GM04504 (cell line): ENCODE measurements at regions not wholly inside any gene's neighbourhood (a gene's known extent, or its start where the extent isn't known, plus 50 kb on each side); places are given as distances from the start of the nearest gene placed in this dataset.
A peak's percentile ranks its signal among the peaks of the same experiment; 100 is the strongest.

Source experiments
- DNase-seq: peaks from one replicate; pipeline ENCODE4 v3.0.0-alpha.2; 2012; ENCODE audit warnings: low read depth

DNA sequence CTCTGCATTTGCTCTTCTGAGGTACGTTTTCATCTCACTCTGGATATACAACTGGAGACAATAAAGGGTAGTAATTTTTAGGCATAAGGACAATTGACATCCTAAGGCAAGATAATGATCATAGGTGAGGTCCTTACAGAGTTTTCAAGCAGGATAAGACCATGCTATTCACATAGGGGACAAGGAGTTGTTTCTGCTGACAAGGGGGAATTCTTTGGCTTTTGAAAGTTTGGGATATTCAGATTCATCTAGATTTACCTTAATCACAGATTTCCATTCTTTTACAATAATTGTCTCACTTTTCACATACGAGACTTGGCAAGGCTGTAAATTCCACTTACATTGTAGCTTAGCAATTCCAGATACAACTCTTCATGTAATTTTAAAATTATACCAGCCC lies 256.2 kb downstream of the AASDHPPT start:
- DNase-seq = no peak

DNA sequence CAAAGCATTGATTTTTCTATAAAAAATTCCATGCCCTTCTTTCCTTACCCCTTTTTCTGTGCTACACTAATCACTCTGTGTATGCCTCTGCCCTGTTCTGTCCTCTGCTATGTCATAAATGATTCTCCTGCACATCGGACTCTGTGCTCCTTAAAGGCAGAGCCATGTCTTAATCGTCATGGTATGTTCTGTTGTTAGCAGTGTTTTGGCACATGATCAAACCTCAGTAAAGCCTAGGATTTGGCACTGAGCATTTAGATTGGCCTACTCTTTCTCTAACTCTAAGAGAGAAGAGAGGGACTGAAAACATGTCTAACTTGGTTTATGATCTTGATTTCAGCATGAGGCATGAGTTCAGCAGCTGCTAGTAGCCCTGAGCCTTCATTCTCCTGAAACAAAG lies 266.9 kb downstream of the AASDHPPT start:
- peak; percentile 12 for DNase-seq

DNA sequence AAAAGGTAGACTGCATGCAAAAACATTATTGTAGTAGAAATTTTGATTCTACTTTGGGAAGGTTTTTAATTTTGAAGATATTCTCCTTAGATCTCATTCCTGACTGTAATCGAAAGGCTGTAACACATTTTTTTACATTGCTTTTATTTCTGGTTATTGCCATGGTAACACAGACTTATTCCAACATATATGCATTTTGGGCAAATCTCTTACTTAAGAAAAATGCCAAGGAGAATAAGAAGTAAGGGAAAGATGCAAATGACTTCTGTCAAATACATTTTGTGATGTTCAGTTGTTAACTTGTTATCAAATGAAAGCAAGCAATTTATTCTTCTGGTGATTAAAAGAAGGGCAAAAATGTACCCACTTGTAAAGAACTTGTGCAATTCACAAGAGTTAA lies 267.5 kb downstream of the AASDHPPT start:
- no peak for DNase-seq

DNA sequence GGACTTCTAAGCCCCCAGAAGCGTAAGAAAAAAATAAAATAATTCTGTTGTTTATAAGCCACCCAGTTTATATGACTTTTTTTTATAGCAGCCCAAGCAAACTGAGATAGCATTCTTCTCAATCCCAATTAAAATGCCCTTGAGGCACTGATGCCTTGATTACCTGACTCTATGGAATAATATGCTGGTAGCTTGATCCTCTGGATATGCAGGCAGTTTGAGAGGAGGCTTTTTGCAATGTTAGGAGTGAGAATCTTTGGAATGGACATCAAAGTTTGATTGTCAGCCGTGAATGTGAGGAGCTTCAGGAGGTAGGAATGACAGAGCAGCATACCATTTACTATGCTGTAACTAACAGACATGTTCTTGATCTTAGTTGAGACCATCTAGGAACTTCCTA lies 275.6 kb downstream of the AASDHPPT start:
- no peak for DNase-seq

DNA sequence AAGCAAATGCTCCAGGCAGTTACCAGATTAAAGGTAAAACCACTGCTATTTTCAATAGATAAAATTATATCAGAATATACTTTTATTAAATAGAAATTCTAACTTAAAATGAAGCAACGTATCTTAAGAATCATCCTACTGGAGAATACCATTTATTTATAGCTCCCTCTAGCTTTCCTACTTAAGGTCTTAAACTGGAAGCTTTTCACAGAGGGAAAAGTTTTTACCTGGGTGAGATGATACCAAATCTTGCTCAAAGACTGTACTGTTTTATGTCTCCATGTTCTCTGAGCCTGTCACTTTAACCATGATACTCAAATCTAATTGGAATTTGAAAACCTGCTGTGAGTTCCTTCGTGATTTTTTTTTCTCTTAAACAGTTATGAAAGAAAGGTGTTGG lies 291.8 kb downstream of the AASDHPPT start:
- DNase-seq = no peak

DNA sequence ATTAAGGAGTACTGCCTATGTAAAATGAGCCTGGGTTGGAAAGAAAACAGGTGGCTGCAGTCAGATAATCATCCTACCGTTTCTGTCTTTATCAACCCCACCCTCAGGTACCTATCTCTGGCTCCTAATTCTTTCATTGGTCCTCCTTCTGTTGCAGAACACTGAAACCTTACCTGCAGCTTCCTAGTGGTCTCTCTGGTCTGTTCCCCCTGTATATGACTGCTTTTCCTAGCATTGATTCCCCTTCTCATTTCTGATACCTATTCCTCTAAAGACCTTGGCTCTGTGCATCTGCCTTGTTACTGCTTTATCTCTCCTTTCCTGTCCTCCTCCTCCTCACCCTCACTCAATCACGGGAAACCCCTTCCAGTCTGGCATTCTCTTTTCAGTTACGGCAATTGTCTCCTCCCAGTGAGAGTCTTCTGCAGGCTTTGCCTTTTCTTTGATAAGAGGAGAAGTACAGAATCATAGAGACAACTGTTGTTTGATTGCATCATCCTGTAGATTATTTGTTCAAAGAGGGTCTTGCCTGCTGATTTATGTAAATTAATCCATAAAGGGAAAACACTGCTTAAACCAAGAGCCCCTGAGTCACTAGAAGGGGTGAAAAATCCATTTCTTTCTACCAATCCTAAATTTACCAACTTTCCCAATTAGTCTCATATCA lies 301.2 kb downstream of the AASDHPPT start:
- DNase-seq = no peak

DNA sequence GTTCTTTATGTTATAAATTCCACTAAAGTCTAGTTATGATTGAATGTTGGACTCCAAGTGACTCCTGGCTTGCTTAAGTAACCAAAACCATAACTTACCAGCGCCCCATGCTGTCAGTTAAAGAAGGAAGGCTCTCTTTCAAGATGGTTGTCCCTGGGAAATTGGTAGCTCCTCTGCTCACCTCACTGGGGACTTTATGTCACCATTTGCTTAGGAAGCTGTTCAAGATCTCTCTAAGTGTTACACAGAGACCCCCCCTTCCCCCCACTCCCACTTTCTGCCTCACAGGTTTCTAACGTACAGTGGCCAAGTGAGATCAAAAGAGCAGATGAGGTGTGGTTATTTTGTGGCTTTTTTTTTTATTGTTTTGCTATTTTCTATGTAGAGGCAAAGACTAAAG lies 301.8 kb downstream of the AASDHPPT start:
- DNase-seq = no peak

DNA sequence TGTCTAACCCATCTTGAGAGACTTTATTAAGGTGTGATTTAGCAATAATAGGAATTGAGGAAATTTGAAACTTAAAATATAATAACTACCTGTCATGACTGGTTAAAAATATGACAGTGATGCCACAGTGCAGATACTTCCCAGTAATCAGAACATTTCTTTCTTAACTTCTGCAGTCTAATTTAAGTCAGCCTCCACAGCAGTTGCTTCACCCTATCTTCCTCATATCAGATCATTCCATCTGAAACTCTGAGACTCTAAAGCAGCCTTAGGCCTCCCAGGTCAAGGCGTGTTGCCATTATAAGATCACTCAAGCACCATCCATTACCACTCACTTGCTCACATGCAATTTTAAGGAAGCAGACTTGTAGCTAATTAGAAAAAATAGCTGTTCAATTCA lies 302.2 kb downstream of the AASDHPPT start:
- no peak for DNase-seq

DNA sequence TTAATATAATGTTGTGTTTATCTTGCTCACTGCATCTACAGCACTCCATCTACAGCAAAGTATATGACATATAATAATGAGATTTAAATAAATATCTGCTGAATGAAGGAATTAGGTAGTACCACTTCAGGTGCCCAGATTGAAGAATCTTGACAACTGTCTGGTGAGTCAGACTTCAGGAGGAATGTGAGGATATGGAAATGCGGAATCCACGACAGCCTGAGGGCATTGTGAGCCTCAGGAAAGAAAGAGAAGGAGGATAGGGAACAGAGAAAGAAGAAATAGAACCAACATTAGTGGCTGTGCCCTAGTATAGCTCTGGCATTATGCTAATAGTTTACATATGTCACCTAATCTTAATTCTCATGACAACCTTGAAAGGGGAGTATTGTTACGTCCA lies 304.4 kb downstream of the AASDHPPT start:
- DNase-seq = no peak

DNA sequence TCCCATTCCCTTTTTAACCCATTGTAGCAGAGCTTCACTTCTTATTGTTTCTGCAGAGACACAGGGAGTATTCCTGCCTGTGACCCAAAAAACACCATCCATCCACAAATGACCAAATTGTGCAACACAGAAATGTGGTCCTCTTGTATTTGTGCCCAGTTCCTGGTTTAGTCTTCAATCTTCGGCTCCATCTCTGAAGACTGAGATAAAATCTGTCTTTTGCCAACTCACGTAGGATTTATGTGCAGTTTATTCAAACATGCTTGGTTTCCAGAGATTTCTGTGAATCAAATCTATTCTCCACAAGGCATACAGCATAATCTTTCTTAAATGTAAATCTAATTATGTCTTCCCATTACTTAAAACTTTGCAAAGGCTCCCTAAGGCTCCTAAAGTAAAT lies 307.0 kb downstream of the AASDHPPT start:
- DNase-seq = no peak

DNA sequence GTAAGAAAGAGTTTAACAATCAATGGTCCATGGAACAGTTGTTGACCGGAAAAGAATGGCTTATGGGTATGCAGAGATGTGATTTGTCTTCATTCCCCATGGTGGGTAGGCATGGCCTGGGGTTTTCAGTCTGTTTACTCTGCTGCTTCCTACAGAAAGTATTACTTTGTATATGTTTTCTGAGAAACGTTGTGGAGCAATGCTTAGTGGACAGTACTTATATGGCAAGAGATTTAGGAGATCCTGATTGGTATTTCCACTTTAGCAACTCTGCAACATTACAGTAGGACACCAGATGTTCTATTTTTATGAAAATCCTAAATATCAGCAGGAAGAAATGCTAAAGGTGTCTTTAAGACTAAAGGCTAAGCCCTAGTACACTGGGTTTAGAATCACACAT lies 309.1 kb downstream of the AASDHPPT start:
- DNase-seq = no peak

DNA sequence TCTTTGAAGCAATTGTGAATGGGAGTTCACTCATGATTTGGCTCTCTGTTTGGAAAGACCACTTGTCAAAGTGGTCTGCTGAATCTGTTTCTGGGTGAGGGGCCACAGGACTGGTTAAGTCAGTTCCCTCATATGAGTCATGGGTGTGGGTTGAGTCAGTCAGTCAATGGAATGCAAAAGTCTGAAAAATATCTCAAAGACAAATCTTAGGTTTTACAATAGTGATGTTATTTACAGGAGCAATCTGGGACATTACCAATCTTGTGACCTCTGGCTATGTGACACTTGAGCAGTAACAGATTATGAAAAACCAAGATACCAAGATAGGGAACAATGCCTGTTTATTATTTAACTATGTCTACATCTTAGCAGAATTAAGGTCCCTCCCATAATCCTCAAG lies 311.6 kb downstream of the AASDHPPT start:
- peak; percentile 12 for DNase-seq

DNA sequence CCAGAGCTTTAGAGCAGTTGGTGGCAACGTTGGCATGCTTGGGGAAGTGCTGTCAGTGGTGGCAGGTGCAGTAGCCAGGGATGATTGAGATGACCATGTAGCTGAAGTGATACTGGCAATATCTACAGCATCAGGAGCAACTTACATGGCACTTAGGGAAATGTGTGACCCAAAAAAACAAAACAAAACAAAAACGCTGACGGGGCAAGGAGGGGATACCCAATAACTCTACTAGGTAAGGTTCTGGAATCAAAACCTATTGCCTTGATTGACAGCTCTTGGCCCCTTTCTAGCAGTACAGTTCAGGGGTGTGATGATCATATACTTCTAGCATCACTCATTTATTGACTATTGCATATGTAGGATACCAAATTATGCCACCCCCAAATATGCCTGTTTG lies 312.6 kb downstream of the AASDHPPT start:
- no peak for DNase-seq

DNA sequence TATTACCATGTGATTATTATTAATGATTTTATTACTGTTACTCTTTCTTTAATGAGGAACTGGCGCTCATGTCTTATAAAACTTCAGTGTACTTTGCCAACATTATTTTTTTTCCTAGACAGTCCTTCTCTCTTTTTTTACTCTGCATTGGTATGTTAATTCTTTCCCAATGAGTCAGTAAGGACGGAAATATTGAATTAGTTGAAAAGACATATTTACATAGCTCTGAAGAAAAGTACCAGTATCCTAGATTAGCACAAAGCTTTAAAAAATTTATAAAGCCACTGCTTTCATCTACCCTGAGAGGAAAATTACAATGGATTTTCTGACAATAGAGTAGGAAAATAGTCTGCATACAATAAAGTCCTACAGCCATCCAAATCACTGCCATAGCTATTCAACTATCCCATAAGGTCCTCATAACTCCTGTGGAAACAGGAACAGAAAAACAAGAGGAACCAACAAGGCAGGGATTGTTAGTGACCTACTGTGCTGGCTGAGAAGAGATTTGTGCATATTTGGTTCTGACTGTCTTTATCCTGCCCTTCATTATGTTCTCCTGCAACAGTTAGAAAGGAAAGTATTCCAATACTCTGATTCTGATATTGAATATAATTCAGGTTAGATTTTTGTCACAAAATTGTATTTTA lies 314.4 kb downstream of the AASDHPPT start:
- DNase-seq = peak; percentile 28

DNA sequence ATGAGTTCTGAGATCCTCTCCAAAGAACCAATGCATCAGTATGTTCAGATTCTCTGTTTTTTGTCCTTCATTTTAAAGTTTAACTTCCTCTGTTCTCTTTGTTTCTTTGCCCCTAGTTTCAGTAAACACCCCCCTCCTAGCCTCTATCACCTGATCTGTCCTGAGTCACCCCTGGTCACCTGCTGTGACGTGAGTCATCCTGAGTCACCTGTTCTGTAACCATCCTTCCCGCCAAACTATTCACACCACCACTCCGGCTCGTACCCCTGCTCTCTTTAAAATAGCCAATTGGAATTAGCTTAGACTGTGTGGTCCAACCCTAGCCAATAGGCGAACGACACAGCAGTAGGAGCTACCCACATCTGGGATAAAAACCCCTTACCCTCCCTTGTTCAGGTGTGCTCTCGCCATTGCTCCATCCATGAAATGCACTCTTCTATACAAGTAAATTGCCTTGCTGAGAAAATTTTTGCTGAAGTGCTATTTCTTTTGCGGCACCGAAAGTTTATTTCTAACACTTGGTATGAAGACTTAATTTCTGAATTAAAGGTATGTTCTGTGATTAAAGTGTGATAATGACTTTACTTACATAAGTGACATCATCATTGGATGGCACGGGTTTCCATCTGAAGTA lies 318.4 kb downstream of the AASDHPPT start:
- DNase-seq = no peak

DNA sequence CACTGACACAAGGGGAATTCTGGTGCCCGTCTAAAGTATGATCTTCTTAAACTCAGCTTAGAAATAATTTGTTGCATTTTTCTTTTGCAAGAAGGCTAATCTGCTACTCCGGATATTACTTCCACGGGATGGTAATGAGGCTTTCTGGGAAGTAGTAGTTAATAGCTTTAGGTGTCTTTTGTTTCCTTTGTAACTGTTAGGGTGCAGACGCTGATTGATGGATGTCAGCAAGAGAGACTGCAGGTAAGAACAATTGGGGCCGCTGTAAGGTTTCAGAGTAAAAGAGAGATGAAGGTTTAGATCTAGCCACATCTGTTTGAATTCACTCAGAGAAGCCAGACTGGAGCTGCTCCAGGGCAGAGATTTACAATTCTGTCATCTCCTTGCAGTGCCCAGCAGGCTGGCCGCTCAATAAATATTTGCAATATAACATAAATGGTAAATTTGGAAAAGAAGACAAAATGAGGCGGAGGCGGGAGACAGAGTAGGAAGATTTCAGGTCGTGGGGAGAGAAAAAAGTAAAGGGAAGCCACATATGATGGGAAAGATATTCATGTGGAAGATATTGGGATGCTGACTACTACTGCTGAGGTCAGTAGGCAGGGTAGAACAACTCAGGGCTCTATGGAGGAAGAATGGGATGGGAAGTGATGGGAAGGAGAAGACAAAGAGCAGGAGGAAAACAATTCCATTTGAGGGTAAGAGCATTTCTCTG lies 320.5 kb downstream of the AASDHPPT start:
- DNase-seq = peak; percentile 28

DNA sequence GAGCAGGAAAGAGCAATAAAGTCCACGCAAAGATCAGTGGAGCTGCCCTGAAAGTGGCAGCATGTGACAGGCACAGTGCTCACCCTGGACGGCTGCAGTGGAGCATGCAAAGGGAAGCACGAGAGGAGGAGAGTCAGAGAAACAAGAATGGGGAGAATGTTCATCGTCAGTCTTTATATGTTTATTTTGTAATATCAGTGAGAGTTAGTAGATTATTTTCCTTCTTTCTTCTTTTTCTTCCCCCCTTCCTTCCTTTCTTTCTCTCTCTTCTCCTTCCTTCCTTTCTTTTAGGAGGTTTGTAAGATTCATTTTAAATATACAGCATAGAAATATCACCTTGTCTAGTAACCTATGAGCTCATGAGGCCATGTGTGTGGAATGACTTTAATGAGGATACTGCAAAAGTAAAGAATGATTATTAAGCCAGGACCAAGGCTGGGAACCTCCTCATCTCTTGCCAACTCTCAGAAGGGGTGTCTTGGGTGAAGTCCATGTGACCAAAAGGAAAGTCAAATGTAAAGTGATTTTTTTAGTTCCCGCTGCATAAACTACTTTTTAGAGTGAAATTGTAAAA lies 321.1 kb downstream of the AASDHPPT start:
- DNase-seq = peak; percentile 17

DNA sequence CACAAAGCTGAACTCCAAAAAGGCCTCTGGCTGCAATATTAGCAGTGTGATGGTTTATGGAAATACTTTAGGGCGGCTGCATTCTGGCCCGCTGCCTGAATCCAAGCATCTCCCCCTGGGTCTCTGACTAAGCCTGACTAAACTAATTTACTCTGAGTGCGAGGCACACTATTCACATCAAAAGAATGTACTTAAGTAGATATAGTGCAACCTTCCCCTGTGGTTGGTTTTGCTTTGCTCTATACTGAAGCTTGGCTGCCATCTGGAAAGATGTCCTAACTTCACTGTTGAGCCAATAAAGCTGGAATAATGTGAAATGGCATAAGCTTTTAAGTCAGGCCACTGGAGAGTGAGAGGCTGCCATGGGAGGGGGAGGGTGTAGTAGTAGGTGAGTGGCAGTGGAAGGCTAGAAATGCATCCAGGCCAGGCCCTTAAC lies 321.6 kb downstream of the AASDHPPT start:
- peak; percentile 98 for DNase-seq

DNA sequence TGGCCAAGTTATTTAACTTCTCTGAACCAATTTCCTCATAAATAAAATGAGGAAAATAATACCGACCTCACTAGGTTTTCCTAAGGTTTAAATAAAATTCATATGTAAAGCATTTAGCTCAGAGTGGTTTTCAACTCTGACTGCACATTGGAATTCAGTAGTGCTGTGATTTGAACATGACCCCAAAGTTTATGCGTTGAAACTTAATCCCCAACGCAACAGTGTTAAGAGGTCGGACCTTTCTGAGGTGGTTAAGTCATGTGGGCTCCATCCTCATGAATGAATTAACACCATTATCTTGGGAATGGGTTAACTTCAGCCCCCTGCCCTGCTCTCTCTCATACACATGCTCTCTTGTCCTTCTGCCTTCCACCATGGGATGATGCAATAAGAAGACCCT lies 322.2 kb downstream of the AASDHPPT start:
- no peak for DNase-seq

DNA sequence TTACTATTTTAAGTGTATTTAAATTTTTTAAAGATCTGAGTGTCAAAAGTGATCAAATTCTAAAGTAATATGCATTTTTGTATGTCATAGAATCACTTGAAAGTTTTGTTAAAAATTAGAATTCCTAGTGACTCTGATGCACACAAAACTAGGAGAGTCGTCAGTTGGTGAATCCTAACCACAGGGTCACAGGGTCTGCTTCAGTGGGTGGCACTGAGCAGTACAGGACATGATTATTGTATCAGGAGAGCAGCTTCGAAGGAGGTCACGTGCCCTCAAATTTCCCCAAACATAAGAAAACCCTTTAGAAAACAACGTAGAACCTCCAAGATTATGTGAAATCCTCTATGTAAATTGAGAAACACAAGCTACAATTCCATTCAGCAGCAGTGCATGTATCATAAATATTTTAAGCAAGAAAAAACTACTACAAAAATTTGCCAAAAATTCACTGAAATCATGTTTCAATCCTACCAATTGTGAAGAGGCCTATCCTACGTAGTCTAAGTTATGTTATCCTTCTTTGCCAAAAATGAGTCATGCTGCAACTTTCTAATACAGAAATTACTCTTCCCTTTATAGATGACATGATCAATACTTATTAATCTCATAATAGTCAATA lies 323.6 kb downstream of the AASDHPPT start:
- DNase-seq = no peak

DNA sequence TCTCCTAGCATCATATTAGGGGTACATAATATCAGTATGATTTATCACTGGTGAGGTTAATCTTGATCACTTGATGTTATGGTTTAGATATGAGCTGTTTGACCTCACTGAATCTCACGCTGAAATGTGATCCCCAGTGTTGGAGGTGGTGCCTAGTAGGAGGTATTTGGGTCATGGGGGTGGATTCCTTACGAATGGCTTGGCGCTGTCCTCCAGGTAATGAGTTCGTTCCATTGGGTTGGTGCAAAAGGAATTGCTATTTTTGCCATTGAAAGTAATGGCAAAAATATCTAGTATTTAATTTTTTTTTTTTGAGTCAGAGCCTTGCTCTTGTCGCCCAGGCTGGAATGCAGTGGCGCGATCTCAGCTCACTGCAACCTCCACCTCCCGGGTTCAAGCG lies 326.3 kb downstream of the AASDHPPT start:
- DNase-seq = no peak

DNA sequence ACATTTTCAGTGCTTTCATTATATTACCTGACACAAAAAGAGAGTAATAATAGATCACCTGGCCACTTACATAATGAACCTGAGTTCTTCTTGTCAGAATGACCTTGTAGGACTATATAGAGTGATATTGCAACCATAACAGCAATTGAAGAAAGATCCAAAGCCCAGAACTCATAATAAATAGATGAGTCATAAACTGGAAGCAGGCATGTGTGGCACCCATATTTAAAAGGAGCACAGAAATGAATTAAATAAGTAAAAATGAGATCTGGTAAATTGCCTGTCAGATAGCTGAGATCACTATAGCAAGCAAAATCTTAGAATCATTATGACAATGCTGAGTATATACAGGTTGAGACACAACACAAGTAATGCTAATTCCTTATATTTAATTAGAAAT lies 331.8 kb downstream of the AASDHPPT start:
- DNase-seq = no peak
